ENCODE measurements at regions not wholly inside any gene's neighbourhood (a gene's known extent, or its start where the extent isn't known, plus 50 kb on each side); places are given as distances from the start of the nearest gene placed in this dataset.

DNA sequence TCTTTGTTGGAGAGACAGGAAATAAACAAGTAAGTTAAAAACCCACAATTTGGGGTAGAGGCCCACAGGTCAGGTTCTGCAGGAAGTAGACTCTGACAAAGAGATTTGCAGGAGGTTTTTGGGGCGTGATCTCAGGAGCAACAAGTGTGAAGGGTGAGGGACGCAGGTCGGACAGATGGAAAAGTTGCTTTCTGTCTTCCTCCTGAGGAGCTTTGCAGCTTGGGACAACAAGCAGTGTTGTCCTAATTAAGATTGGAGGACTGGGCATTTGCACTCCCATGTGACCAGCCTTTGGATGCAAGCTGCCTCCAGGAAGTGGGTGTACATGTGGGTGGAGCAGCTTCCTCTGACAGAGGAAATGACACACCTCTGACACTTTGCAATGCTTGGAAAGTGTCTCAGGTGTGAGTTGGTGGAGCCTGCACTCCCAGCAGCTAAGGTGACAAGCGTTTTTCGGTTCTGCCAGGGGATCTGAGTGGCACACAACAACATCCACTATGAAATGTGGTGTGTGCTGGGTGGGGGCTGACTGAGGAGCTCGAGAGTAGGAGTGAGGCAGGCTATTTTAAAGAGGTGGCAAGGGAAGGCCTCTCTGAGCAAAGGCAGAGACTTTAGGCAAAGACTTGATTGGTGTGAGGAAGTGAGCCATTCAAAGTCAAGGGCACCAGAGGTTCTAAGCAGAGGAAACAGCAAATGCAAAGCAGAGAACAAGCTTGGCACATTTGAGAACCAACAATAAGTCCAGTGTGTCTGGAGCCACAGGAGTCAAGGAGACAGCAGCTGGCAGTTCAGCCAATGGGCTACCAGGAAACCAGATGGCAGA, 339.8 kb upstream of the GATB start:
- TF ChIP-seq ZBTB7A (IDR thresholded peaks at IDR 0.05; ENCODE audit: low read depth) (no peak), EP300 (IDR thresholded peaks at IDR 0.05; ENCODE audit: borderline replicate concordance) (no peak), CEBPB (IDR thresholded peaks at IDR 0.05) (no peak), USF1 (IDR thresholded peaks at IDR 0.05) (0 out of 2 replicates have a peak, but pooled peaks have one; percentile 41), EGR1 (IDR thresholded peaks at IDR 0.05) (no peak)

- TF ChIP-seq TCF12 (IDR thresholded peaks at IDR 0.05; ENCODE audit: low read depth): no peak
- no peak for TF ChIP-seq USF1 (IDR thresholded peaks at IDR 0.05)
- TF ChIP-seq REST (IDR thresholded peaks at IDR 0.05; ENCODE audit: low read depth): no peak
- no peak for TF ChIP-seq RAD21 (IDR thresholded peaks at IDR 0.05; ENCODE audit: low read depth)
- TF ChIP-seq, protein P1, sequence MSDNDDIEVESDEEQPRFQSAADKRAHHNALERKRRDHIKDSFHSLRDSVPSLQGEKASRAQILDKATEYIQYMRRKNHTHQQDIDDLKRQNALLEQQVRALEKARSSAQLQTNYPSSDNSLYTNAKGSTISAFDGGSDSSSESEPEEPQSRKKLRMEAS (IDR thresholded peaks at IDR 0.05): no peak
- TF ChIP-seq TAF1 (IDR thresholded peaks at IDR 0.05; ENCODE audit: low read depth): no peak
- TF ChIP-seq ZBTB7A (IDR thresholded peaks at IDR 0.05; ENCODE audit: low read depth): no peak
- TF ChIP-seq EP300 (IDR thresholded peaks at IDR 0.05; ENCODE audit: borderline replicate concordance): no peak
- TF ChIP-seq CREB1 (IDR thresholded peaks at IDR 0.05; ENCODE audit: low read depth): no peak
- no peak for TF ChIP-seq YY1 (IDR thresholded peaks at IDR 0.05; ENCODE audit: low read depth)
- TF ChIP-seq NFIC (IDR thresholded peaks at IDR 0.05): no peak
- no peak for TF ChIP-seq TEAD4 (IDR thresholded peaks at IDR 0.05)
- no peak for TF ChIP-seq FOXM1 (IDR thresholded peaks at IDR 0.05; ENCODE audit: borderline replicate concordance, low read depth)
- TF ChIP-seq EGR1 (IDR thresholded peaks at IDR 0.05): no peak
- no peak for TF ChIP-seq CEBPB (IDR thresholded peaks at IDR 0.05)
These were observed 339.2 kb upstream of the GATB start for GRCh38 chr4:152099981-152100378.

DNA sequence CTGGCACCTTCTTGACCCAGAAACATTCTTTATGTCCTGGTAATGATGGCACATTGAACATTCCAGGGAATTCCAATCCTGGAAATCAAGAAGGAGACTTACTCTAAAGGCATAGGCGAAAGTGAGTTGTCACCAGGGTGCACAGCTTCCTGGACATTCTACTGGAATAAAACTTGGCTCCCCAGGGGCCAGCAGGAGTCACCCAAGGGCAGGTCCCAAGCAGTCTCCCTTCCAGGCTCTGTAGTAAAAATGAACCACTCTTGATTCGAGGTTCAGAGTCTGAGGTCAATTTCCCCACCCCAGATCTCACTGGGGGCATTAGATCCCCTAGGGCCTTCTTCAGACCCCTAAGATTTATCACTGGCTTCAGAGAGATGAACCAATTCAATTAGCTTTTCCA, 338.7 kb upstream of the GATB start:
- TF ChIP-seq REST (IDR thresholded peaks at IDR 0.05; ENCODE audit: low read depth): no peak
- TF ChIP-seq CREB1 (IDR thresholded peaks at IDR 0.05; ENCODE audit: low read depth): no peak
- no peak for TF ChIP-seq ZBTB7A (IDR thresholded peaks at IDR 0.05; ENCODE audit: low read depth)
- TF ChIP-seq NFIC (IDR thresholded peaks at IDR 0.05): no peak
- no peak for TF ChIP-seq YY1 (IDR thresholded peaks at IDR 0.05; ENCODE audit: low read depth)
- no peak for TF ChIP-seq EGR1 (IDR thresholded peaks at IDR 0.05)
- no peak for TF ChIP-seq FOXM1 (IDR thresholded peaks at IDR 0.05; ENCODE audit: borderline replicate concordance, low read depth)
- no peak for TF ChIP-seq RAD21 (IDR thresholded peaks at IDR 0.05; ENCODE audit: low read depth)
- TF ChIP-seq CEBPB (IDR thresholded peaks at IDR 0.05): no peak
- no peak for TF ChIP-seq TEAD4 (IDR thresholded peaks at IDR 0.05)
- TF ChIP-seq TCF12 (IDR thresholded peaks at IDR 0.05; ENCODE audit: low read depth): no peak
- TF ChIP-seq, protein P1 (IDR thresholded peaks at IDR 0.05): no peak
- TF ChIP-seq EP300 (IDR thresholded peaks at IDR 0.05; ENCODE audit: borderline replicate concordance): no peak
- TF ChIP-seq USF1 (IDR thresholded peaks at IDR 0.05): no peak
- no peak for TF ChIP-seq TAF1 (IDR thresholded peaks at IDR 0.05; ENCODE audit: low read depth)

- TF ChIP-seq EP300 (IDR thresholded peaks at IDR 0.05; ENCODE audit: borderline replicate concordance) (no peak), CEBPB (IDR thresholded peaks at IDR 0.05) (no peak), FOXM1 (IDR thresholded peaks at IDR 0.05; ENCODE audit: borderline replicate concordance, low read depth) (no peak), EGR1 (IDR thresholded peaks at IDR 0.05) (no peak), ZBTB7A (IDR thresholded peaks at IDR 0.05; ENCODE audit: low read depth) (no peak)
- TF ChIP-seq, protein P1 (IDR thresholded peaks at IDR 0.05): no peak
These were observed 338.2 kb upstream of the GATB start for GRCh38 chr4:152099061-152099425.

DNA sequence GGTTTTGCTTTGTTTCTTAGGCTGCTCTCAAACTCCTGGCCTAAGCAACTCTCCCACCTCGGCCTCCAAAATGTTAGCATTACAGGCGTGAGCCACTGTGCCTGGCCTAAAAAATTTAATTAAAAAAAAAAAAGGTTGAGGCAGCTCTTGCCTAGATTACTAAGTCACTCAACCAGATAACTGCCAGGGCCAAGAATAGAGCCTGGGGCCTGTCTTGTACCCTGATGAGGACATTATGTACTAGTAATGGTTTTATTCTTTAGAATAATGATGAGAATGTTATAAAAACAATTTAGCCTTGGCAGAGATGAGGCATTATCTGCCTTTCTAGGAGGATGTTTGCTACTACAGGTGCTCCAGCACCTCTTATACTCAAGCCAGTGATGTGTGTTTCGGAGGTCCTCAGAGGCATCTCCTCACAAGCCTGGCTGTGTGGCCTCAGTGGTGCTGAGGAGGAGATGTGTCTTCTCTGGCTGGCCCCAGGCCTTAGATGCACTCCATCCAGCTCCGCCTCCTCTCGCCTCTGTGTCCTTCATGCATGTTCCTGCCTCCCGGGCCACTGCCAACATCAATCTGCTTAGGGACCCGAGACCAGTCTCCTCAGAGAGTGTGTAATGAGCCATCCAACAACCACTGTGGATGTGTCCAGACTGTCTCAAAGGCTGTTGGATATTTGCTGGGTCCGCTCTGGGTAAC, 337.7 kb upstream of the GATB start:
- no peak for TF ChIP-seq CREB1 (IDR thresholded peaks at IDR 0.05; ENCODE audit: low read depth)
- TF ChIP-seq ZBTB7A (IDR thresholded peaks at IDR 0.05; ENCODE audit: low read depth): no peak
- no peak for TF ChIP-seq TEAD4 (IDR thresholded peaks at IDR 0.05)
- TF ChIP-seq, protein P1 (IDR thresholded peaks at IDR 0.05): no peak
- TF ChIP-seq EP300 (IDR thresholded peaks at IDR 0.05; ENCODE audit: borderline replicate concordance): no peak
- no peak for TF ChIP-seq REST (IDR thresholded peaks at IDR 0.05; ENCODE audit: low read depth)
